Testis (tissue), 2 donors: ENCODE measurements at regions not wholly inside any gene's neighbourhood (a gene's known extent, or its start where the extent isn't known, plus 50 kb on each side); places are given as distances from the start of the nearest gene placed in this dataset.

Experiments
- POLR2A ChIP-seq: fragments of 450-650 bp; IDR thresholded peaks from one replicate; pipeline ENCODE4 v1.6.1; 2017; ENCODE audit warnings: antibody characterized with exemption, mild to moderate bottlenecking, moderate library complexity
- TF ChIP-seq, protein P1 (sequence below), 3 experiments: fragments of 450-650 bp in 2 of 3; fragments of 200-600 bp in 1 of 3; sonication (generic) in 1 of 3; IDR thresholded peaks; one replicate each; pipeline ENCODE4 v1.5.1; 2016 to 2019; ENCODE audit warnings: antibody characterized with exemption in 3 of 3, mild to moderate bottlenecking in 2 of 3, moderate library complexity in 1 of 3

DNA sequence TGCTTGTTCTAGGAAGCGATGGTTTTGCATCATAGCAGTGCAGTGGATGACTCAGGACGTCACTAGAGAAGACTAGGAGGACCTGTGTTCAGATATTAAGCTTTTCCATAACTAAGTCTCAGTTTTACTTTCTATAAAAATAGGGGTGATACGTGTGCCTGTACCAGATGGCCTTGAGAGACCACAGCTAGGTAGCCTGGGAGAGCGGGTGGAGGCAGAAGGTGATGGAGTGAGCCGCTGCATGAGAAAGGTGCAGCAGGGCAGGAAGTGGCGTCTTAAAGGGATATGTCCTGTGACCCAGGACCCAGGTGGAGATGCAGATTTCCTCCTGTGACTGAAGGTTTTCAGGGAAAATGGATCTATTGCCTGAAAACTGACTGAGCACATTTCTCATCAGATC, 304.9 kb downstream of the CDC14C start:
- TF ChIP-seq POLR2A: no peak
- TF ChIP-seq, protein P1, sequence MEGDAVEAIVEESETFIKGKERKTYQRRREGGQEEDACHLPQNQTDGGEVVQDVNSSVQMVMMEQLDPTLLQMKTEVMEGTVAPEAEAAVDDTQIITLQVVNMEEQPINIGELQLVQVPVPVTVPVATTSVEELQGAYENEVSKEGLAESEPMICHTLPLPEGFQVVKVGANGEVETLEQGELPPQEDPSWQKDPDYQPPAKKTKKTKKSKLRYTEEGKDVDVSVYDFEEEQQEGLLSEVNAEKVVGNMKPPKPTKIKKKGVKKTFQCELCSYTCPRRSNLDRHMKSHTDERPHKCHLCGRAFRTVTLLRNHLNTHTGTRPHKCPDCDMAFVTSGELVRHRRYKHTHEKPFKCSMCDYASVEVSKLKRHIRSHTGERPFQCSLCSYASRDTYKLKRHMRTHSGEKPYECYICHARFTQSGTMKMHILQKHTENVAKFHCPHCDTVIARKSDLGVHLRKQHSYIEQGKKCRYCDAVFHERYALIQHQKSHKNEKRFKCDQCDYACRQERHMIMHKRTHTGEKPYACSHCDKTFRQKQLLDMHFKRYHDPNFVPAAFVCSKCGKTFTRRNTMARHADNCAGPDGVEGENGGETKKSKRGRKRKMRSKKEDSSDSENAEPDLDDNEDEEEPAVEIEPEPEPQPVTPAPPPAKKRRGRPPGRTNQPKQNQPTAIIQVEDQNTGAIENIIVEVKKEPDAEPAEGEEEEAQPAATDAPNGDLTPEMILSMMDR (IDR thresholded peaks at IDR 0.05): no peak
